Lung (tissue), 11 donors: ENCODE measurements at regions not wholly inside any gene's neighbourhood (a gene's known extent, or its start where the extent isn't known, plus 50 kb on each side); places are given as distances from the start of the nearest gene placed in this dataset.

Experiments
- ATAC-seq: fragments of 200-7000 bp; cut with Tn5 transposase; one replicate; pipeline ENCODE4 v1.9.1; 2020; ENCODE audit warnings: moderate number of reproducible peaks; ENCODE audit not compliant: insufficient read depth, low FRiP score
- DNase-seq, 3 donors: peaks; one replicate each; pipeline ENCODE4 v3.0.0-alpha.2; 2013 to 2017
- H3K27ac ChIP-seq, 2 donors: one replicate each; pipeline ENCODE4 v1.5.1; 2013; ENCODE audit warnings: mild to moderate bottlenecking in 2 of 2, moderate library complexity in 2 of 2, control low read depth in 1 of 2, inconsistent platforms in 1 of 2, low read depth in 1 of 2, low read length in 1 of 2
- H3K27me3 ChIP-seq, 3 donors: one replicate each; pipeline ENCODE4 v1.5.1; 2013; ENCODE audit warnings: low read length in 2 of 3; ENCODE audit not compliant: control insufficient read depth in 3 of 3, insufficient read depth in 3 of 3
- H3K36me3 ChIP-seq, 4 donors: one replicate each; pipeline ENCODE4 v1.5.1; 2013; ENCODE audit warnings: low read length in 4 of 4, mild to moderate bottlenecking in 1 of 4, moderate library complexity in 1 of 4; ENCODE audit not compliant: control insufficient read depth in 4 of 4, insufficient read depth in 4 of 4
- H3K4me1 ChIP-seq, 5 donors: one replicate each; pipeline ENCODE4 v1.5.1; 2013; ENCODE audit warnings: low read length in 5 of 5, mild to moderate bottlenecking in 2 of 5, moderate library complexity in 1 of 5; ENCODE audit not compliant: control insufficient read depth in 5 of 5, insufficient read depth in 5 of 5
- H3K4me3 ChIP-seq: one replicate; pipeline ENCODE4 v1.5.1; 2013; ENCODE audit warnings: mild to moderate bottlenecking, control low read depth, moderate library complexity
- H3K9ac ChIP-seq, 2 donors: one replicate each; pipeline ENCODE4 v1.5.1; 2013; ENCODE audit warnings: low read length in 2 of 2, control low read depth in 1 of 2; ENCODE audit not compliant: insufficient read depth in 1 of 2
- H3K9me3 ChIP-seq, 4 donors: one replicate each; pipeline ENCODE4 v1.5.1; 2013; ENCODE audit warnings: low read length in 3 of 4, mild to moderate bottlenecking in 1 of 4, moderate library complexity in 1 of 4; ENCODE audit not compliant: control insufficient read depth in 4 of 4, insufficient read depth in 3 of 4
- WGBS, 2 donors: extraction: QIAGEN DNeasy Blood & Tissue Kit; methylation state at CpG; one replicate each; pipeline ENCODE4 v1.1.7; 2013; 5-methylcytosine and 5-hydroxymethylcytosine counted together
- TF ChIP-seq, protein P1 (sequence below): IDR thresholded peaks from 2 replicates; pipeline ENCODE4 v1.5.1; 2012; ENCODE audit warnings: mild to moderate bottlenecking; ENCODE audit errors: control extremely low read depth, extremely low read depth
- donor health status: control.
- donor health status: control.
- donor health status: Bipolar disorder and iron deficiency.
- donor health status: healthy.
- donor health status: DM: yes; HTN: yes; CAD: no.

DNA sequence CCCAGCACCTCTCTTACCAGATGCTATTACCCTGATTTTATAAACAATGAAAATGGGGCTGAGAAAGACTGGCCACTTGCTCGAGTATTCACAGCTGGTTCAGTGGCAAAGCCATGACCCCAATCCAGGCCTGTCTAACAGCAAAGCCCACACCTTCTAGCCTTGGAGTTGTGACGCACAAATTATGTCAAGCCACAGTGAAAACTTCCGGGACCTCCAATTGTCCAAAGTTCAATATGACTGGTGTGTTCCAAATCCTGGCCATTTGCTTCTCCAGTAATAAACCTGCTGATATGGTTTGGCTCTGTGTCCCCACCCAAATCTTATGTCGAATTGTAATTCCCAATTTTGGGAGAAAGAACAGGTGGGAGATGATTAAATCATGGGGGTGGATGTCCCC, 64.7 kb upstream of the RIOK3 start:
- TF ChIP-seq, protein P1, sequence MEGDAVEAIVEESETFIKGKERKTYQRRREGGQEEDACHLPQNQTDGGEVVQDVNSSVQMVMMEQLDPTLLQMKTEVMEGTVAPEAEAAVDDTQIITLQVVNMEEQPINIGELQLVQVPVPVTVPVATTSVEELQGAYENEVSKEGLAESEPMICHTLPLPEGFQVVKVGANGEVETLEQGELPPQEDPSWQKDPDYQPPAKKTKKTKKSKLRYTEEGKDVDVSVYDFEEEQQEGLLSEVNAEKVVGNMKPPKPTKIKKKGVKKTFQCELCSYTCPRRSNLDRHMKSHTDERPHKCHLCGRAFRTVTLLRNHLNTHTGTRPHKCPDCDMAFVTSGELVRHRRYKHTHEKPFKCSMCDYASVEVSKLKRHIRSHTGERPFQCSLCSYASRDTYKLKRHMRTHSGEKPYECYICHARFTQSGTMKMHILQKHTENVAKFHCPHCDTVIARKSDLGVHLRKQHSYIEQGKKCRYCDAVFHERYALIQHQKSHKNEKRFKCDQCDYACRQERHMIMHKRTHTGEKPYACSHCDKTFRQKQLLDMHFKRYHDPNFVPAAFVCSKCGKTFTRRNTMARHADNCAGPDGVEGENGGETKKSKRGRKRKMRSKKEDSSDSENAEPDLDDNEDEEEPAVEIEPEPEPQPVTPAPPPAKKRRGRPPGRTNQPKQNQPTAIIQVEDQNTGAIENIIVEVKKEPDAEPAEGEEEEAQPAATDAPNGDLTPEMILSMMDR: no peak
- DNase-seq: no peak
- 95 to 97% methylated on average over 4 of the region's 4 CpGs for WGBS, 2 donors

DNA sequence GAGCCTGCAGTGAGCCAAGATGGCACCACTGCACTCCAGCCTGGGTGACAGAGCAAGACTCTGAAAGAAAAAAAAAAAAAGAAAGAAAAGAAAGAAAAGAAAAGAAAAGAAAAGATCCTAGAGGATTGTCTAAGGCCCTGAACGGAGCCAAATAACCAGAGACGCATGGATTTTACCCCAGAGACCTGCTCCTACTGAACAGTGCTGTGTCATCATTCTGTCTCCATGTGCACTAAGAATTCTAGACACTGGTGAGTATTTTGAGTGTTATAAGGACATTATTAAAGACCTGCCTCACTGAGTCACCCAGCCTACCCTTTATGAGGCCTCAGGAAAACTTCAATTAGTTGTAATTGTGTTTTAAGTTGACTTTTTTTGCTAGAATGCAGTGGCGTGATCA, 61.9 kb upstream of the RIOK3 start:
- TF ChIP-seq, protein P1: no peak
- WGBS, 2 donors: 99 to 100% methylated on average over 3 of the region's 3 CpGs

More for the DNA sequence above, 64.7 kb upstream of the RIOK3 start:
- H3K4me1 ChIP-seq: no peaks in the 10 kb centered on the region
- no peaks in the 10 kb centered on the region for H3K27me3 ChIP-seq
- H3K9ac ChIP-seq: no peak overlapping the region
- no peaks in the 10 kb centered on the region for H3K9me3 ChIP-seq
- H3K27ac ChIP-seq: no peak overlapping the region
- no peak for ATAC-seq
- H3K36me3 ChIP-seq: peaks cover 0 to 4% (median 1%) of the 10 kb centered on the region in 4 donors
- no peak overlapping the region for H3K4me3 ChIP-seq

DNA sequence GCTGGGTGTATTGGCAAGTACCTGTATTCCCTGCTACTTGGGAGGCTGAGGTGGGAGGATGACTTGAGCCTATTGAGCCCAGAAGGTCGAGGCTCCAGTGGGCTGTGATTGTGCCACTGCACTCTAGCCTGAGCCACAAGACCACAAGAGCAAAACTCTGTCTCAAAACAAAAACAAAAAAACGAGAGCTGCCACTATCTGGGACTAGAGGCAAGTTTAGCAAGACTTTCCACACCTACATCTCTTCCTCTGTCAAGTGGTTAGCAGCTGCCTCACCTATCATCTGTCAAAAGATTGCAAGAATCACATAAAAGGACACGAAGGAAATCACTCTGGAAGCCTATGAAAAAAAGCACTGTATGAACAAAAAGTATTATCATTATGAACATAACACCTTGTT, 55.2 kb upstream of the RIOK3 start:
- TF ChIP-seq, protein P1: no peak
- Histone ChIP-seq H3K27ac (no peak overlapping the region), H3K4me1 (peaks cover 0 to 8% (median 5%) of the 10 kb centered on the region in 5 donors), H3K9ac (no peak overlapping the region), H3K4me3 (no peak overlapping the region), H3K36me3 (no peaks in the 10 kb centered on the region), H3K9me3 (no peaks in the 10 kb centered on the region), H3K27me3 (no peaks in the 10 kb centered on the region)
- ATAC-seq (no peak), DNase-seq (no peak)
- WGBS, 2 donors: 69 to 73% methylated on average over 3 of the region's 3 CpGs

More for the DNA sequence above, 61.9 kb upstream of the RIOK3 start:
- ATAC-seq (no peak), DNase-seq (no peak)
- Histone ChIP-seq H3K9me3 (no peaks in the 10 kb centered on the region), H3K9ac (no peak overlapping the region), H3K36me3 (no peaks in the 10 kb centered on the region), H3K4me1 (no peaks in the 10 kb centered on the region), H3K4me3 (no peak overlapping the region), H3K27me3 (no peaks in the 10 kb centered on the region), H3K27ac (no peak overlapping the region)

DNA sequence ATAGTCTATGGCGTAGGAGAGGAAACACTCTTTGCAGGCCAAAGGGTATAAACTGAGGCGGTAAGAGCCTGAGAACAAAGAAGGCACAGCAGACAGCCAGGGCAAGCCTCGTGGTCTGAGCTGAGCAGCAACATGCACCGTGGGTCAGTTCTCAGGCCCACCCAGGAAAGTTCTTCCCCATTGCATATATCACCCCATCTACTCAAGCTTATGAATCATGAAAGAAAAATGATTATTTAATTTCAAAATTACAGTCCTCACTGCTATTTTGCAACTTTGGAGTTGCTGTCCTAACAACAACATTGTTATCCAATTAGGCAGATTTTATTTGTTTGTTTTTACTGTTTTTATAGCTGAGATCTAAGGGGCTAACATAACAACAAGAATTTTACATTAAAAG, 54.7 kb upstream of the RIOK3 start:
- Histone ChIP-seq H3K36me3 (no peaks in the 10 kb centered on the region), H3K4me1 (peaks cover 0 to 8% (median 5%) of the 10 kb centered on the region in 5 donors), H3K27ac (no peak overlapping the region), H3K27me3 (no peaks in the 10 kb centered on the region), H3K9me3 (no peaks in the 10 kb centered on the region), H3K9ac (no peak overlapping the region), H3K4me3 (no peak overlapping the region)
- 90 to 91% methylated on average over 4 of the region's 4 CpGs for WGBS, 2 donors
- ATAC-seq (no peak), DNase-seq (no peak)
- TF ChIP-seq, protein P1: no peak
